H1 (cell line): ENCODE measurements at regions not wholly inside any gene's neighbourhood (a gene's known extent, or its start where the extent isn't known, plus 50 kb on each side); places are given as distances from the start of the nearest gene placed in this dataset.

Source experiments
- ASH2L ChIP-seq: fragments of 200-600, 300-600 bp; sonication (generic); IDR thresholded peaks from one replicate; pipeline ENCODE4 v1.7.1; 2017; ENCODE audit warnings: low read length
- EP300 ChIP-seq, 2 experiments: IDR thresholded peaks; 1 replicate in 1 of 2; 2 replicates in 1 of 2; pipeline ENCODE4 v1.6.1; 2011 to 2012; ENCODE audit warnings: low read depth in 2 of 2, low read length in 2 of 2, mild to moderate bottlenecking in 2 of 2, borderline replicate concordance in 1 of 2, inconsistent platforms in 1 of 2, moderate library complexity in 1 of 2
- GABPA ChIP-seq: IDR thresholded peaks from 2 replicates; pipeline ENCODE4 v1.6.1; 2011; ENCODE audit warnings: mild to moderate bottlenecking, low read length, moderate library complexity, borderline replicate concordance; ENCODE audit not compliant: insufficient read depth
- KDM4A ChIP-seq: IDR thresholded peaks from one replicate; pipeline ENCODE4 v1.7.1; 2012; ENCODE audit warnings: low read depth, mild to moderate bottlenecking, moderate library complexity, low read length, inconsistent platforms; ENCODE audit not compliant: severe bottlenecking
- MAFK ChIP-seq: IDR thresholded peaks from 2 replicates; pipeline ENCODE4 v1.6.1; 2012; ENCODE audit warnings: low read depth, mild to moderate bottlenecking, improper control_type of control experiment, low read length
- TF ChIP-seq, protein P1 (sequence below): fragments of 300-600 bp; sonication (generic); IDR thresholded peaks from 2 replicates; pipeline ENCODE4 v1.7.1; 2012; ENCODE audit warnings: low read length, moderate library complexity, mild to moderate bottlenecking, inconsistent platforms; ENCODE audit not compliant: insufficient replicate concordance

DNA sequence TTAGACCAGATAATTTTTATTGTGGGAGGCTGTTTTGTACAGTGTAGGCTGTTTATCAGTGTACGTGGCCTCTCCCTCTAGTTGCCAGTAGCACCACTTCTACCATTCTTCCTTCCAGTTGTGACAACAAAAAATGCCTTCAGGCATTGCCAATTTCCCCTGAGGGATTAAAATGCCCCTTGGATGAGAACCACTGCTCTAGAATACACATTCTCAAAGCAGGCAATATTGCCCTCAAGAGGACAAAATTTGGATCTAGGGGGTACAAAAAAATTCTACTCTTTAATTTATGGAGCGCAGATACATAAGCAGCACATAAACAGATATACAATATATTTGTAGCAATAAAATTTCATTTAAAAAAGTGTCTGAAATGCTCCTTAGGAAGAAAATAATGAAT lies 674.6 kb downstream of the PTPRC start (continued):
- TF ChIP-seq, protein P1, sequence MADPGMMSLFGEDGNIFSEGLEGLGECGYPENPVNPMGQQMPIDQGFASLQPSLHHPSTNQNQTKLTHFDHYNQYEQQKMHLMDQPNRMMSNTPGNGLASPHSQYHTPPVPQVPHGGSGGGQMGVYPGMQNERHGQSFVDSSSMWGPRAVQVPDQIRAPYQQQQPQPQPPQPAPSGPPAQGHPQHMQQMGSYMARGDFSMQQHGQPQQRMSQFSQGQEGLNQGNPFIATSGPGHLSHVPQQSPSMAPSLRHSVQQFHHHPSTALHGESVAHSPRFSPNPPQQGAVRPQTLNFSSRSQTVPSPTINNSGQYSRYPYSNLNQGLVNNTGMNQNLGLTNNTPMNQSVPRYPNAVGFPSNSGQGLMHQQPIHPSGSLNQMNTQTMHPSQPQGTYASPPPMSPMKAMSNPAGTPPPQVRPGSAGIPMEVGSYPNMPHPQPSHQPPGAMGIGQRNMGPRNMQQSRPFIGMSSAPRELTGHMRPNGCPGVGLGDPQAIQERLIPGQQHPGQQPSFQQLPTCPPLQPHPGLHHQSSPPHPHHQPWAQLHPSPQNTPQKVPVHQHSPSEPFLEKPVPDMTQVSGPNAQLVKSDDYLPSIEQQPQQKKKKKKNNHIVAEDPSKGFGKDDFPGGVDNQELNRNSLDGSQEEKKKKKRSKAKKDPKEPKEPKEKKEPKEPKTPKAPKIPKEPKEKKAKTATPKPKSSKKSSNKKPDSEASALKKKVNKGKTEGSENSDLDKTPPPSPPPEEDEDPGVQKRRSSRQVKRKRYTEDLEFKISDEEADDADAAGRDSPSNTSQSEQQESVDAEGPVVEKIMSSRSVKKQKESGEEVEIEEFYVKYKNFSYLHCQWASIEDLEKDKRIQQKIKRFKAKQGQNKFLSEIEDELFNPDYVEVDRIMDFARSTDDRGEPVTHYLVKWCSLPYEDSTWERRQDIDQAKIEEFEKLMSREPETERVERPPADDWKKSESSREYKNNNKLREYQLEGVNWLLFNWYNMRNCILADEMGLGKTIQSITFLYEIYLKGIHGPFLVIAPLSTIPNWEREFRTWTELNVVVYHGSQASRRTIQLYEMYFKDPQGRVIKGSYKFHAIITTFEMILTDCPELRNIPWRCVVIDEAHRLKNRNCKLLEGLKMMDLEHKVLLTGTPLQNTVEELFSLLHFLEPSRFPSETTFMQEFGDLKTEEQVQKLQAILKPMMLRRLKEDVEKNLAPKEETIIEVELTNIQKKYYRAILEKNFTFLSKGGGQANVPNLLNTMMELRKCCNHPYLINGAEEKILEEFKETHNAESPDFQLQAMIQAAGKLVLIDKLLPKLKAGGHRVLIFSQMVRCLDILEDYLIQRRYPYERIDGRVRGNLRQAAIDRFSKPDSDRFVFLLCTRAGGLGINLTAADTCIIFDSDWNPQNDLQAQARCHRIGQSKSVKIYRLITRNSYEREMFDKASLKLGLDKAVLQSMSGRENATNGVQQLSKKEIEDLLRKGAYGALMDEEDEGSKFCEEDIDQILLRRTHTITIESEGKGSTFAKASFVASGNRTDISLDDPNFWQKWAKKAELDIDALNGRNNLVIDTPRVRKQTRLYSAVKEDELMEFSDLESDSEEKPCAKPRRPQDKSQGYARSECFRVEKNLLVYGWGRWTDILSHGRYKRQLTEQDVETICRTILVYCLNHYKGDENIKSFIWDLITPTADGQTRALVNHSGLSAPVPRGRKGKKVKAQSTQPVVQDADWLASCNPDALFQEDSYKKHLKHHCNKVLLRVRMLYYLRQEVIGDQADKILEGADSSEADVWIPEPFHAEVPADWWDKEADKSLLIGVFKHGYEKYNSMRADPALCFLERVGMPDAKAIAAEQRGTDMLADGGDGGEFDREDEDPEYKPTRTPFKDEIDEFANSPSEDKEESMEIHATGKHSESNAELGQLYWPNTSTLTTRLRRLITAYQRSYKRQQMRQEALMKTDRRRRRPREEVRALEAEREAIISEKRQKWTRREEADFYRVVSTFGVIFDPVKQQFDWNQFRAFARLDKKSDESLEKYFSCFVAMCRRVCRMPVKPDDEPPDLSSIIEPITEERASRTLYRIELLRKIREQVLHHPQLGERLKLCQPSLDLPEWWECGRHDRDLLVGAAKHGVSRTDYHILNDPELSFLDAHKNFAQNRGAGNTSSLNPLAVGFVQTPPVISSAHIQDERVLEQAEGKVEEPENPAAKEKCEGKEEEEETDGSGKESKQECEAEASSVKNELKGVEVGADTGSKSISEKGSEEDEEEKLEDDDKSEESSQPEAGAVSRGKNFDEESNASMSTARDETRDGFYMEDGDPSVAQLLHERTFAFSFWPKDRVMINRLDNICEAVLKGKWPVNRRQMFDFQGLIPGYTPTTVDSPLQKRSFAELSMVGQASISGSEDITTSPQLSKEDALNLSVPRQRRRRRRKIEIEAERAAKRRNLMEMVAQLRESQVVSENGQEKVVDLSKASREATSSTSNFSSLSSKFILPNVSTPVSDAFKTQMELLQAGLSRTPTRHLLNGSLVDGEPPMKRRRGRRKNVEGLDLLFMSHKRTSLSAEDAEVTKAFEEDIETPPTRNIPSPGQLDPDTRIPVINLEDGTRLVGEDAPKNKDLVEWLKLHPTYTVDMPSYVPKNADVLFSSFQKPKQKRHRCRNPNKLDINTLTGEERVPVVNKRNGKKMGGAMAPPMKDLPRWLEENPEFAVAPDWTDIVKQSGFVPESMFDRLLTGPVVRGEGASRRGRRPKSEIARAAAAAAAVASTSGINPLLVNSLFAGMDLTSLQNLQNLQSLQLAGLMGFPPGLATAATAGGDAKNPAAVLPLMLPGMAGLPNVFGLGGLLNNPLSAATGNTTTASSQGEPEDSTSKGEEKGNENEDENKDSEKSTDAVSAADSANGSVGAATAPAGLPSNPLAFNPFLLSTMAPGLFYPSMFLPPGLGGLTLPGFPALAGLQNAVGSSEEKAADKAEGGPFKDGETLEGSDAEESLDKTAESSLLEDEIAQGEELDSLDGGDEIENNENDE = no peak
- TF ChIP-seq KDM4A (no peak), EP300 (IDR thresholded peaks at IDR 0.05; ENCODE audit: borderline replicate concordance in 1 of 2, low read depth in 2 of 2, low read length in 2 of 2) (no peak), ASH2L (no peak), GABPA (no peak), MAFK (no peak)
